Kidney tubule cell (primary cell): ENCODE measurements at regions not wholly inside any gene's neighbourhood (a gene's known extent, or its start where the extent isn't known, plus 50 kb on each side); places are given as distances from the start of the nearest gene placed in this dataset.

Experiments used
- DNase-seq: peaks from one replicate; pipeline ENCODE4 v3.0.0-alpha.2; 2018; ENCODE audit warnings: low spot score

GRCh38 chr18:39072970-39073369, 1507.4 kb upstream of the CELF4 start:
- DNase-seq = no peak

GRCh38 chr18:39062426-39062825, 1496.8 kb upstream of the CELF4 start:
- peak; percentile 29 for DNase-seq

GRCh38 chr18:39058386-39059000, 1492.9 kb upstream of the CELF4 start:
- DNase-seq = no peak

GRCh38 chr18:39057423-39058064, 1491.9 kb upstream of the CELF4 start:
- peak; percentile 28 for DNase-seq

- DNase-seq = no peak
Measured at GRCh38 chr18:39053571-39053970, 1488.0 kb upstream of the CELF4 start.

GRCh38 chr18:39051013-39051412, 1485.4 kb upstream of the CELF4 start:
- peak; percentile 67 for DNase-seq

- peak; percentile 71 for DNase-seq
Measured at GRCh38 chr18:39039813-39040212, 1474.2 kb upstream of the CELF4 start.

GRCh38 chr18:39037925-39038324, 1472.3 kb upstream of the CELF4 start:
- peak; percentile 69 for DNase-seq

GRCh38 chr18:39033312-39033711, 1467.7 kb upstream of the CELF4 start:
- no peak for DNase-seq

- no peak for DNase-seq
Measured at GRCh38 chr18:39031647-39032046, 1466.0 kb upstream of the CELF4 start.

GRCh38 chr18:39030124-39030655, 1464.6 kb upstream of the CELF4 start:
- DNase-seq = no peak

- no peak for DNase-seq
Measured at GRCh38 chr18:39025531-39025930, 1459.9 kb upstream of the CELF4 start.

- no peak for DNase-seq
Measured at GRCh38 chr18:39019989-39020388, 1454.4 kb upstream of the CELF4 start.

GRCh38 chr18:39007031-39007902, 1441.7 kb upstream of the CELF4 start:
- DNase-seq = no peak

GRCh38 chr18:38996056-38996455, 1430.5 kb upstream of the CELF4 start:
- DNase-seq = no peak

GRCh38 chr18:38993342-38993741, 1427.7 kb upstream of the CELF4 start:
- DNase-seq = no peak

- DNase-seq = no peak
Measured at GRCh38 chr18:38984968-38985367, 1419.4 kb upstream of the CELF4 start.

GRCh38 chr18:38982072-38982471, 1416.5 kb upstream of the CELF4 start:
- DNase-seq = no peak

- DNase-seq = no peak
Measured at GRCh38 chr18:38981389-38981788, 1415.8 kb upstream of the CELF4 start.

GRCh38 chr18:38980420-38980819, 1414.8 kb upstream of the CELF4 start:
- DNase-seq = no peak

GRCh38 chr18:38972571-38972970, 1407.0 kb upstream of the CELF4 start:
- DNase-seq = no peak

GRCh38 chr18:38971881-38972280, 1406.3 kb upstream of the CELF4 start:
- no peak for DNase-seq

- peak; percentile 72 for DNase-seq
Measured at GRCh38 chr18:38966841-38967240, 1401.2 kb upstream of the CELF4 start.
